Neural cell (in vitro differentiated cells): ENCODE measurements at regions not wholly inside any gene's neighbourhood (a gene's known extent, or its start where the extent isn't known, plus 50 kb on each side); places are given as distances from the start of the nearest gene placed in this dataset.

Experiments used
- H2AFZ ChIP-seq: fragments of 200-600, 300-800 bp; sonication (generic), shearing (Covaris generic); 2 replicates; pipeline ENCODE4 v1.6.0; 2014; ENCODE audit warnings: low read depth, mild to moderate bottlenecking, antibody characterized with exemption, low read length, moderate library complexity
- H3F3A ChIP-seq: fragments of 200-600 bp; shearing (Covaris generic); 2 replicates; pipeline ENCODE4 v1.6.1; 2016; ENCODE audit warnings: mild to moderate bottlenecking, moderate library complexity, mixed read lengths, antibody characterized with exemption, low read length; ENCODE audit not compliant: insufficient read depth, poor library complexity, severe bottlenecking
- H3K27ac ChIP-seq: fragments of 200-600, 300-800 bp; sonication (generic), shearing (Covaris generic); 2 replicates; pipeline ENCODE4 v1.5.1; 2014; ENCODE audit warnings: mild to moderate bottlenecking, low read length, moderate library complexity
- H3K27me3 ChIP-seq: fragments of 300-800, 200-600 bp; sonication (generic), shearing (Covaris generic); 2 replicates; pipeline ENCODE4 v1.6.0; 2014; ENCODE audit warnings: mild to moderate bottlenecking, low read depth, low read length, moderate library complexity; ENCODE audit not compliant: insufficient read depth
- H3K36me3 ChIP-seq: fragments of 300-800, 200-600 bp; sonication (generic), shearing (Covaris generic); 2 replicates; pipeline ENCODE4 v1.5.1; 2014; ENCODE audit warnings: mild to moderate bottlenecking, antibody characterized with exemption, low read length, moderate library complexity; ENCODE audit not compliant: insufficient read depth
- H3K4me2 ChIP-seq: fragments of 300-800, 200-600 bp; sonication (generic), shearing (Covaris generic); 2 replicates; pipeline ENCODE4 v1.6.0; 2014; ENCODE audit warnings: mild to moderate bottlenecking, low read length
- H3K4me3 ChIP-seq: fragments of 300-800, 200-600 bp; sonication (generic), shearing (Covaris generic); 2 replicates; pipeline ENCODE4 v1.5.1; 2014; ENCODE audit warnings: mild to moderate bottlenecking, low read length, moderate library complexity
- H3K79me2 ChIP-seq: fragments of 200-600 bp; shearing (Covaris generic); replicated peaks from 2 replicates; pipeline ENCODE4 v1.6.0; 2014; ENCODE audit warnings: mild to moderate bottlenecking, low read length, moderate library complexity; ENCODE audit not compliant: insufficient read depth
- H3K9ac ChIP-seq: fragments of 300-800, 200-600 bp; sonication (generic), shearing (Covaris generic); 2 replicates; pipeline ENCODE4 v1.6.1; 2016; ENCODE audit warnings: mild to moderate bottlenecking, low read length, mixed read lengths
- H3K9me2 ChIP-seq: fragments of 200-600 bp; shearing (Covaris generic); 2 replicates; pipeline ENCODE4 v1.6.1; 2016; ENCODE audit warnings: mild to moderate bottlenecking, low read length, mixed read lengths; ENCODE audit not compliant: insufficient read depth
- H3K9me3 ChIP-seq: fragments of 200-600, 300-800 bp; sonication (generic), shearing (Covaris generic); 2 replicates; pipeline ENCODE4 v1.6.1; 2016; ENCODE audit warnings: mild to moderate bottlenecking, mixed run types, low read length, moderate library complexity, mixed read lengths
- H4K20me1 ChIP-seq: fragments of 200-600 bp; shearing (Covaris generic); 2 replicates; pipeline ENCODE4 v1.6.1; 2016; ENCODE audit warnings: mild to moderate bottlenecking, mixed run types; ENCODE audit not compliant: insufficient read depth
- CTCF ChIP-seq: fragments of 450-650 bp; IDR thresholded peaks from 2 replicates; pipeline ENCODE4 v1.5.1; 2014; ENCODE audit warnings: antibody characterized with exemption, mild to moderate bottlenecking, moderate library complexity; ENCODE audit not compliant: poor library complexity, severe bottlenecking
- EP300 ChIP-seq: fragments of 450-650 bp; conservative IDR thresholded peaks from 2 replicates; pipeline ENCODE4 v1.6.1; 2014; ENCODE audit warnings: antibody characterized with exemption, mild to moderate bottlenecking, moderate library complexity; ENCODE audit not compliant: poor library complexity, severe bottlenecking
- EZH2 ChIP-seq: fragments of 200-600, 300-800 bp; shearing (Covaris generic), sonication (generic); IDR thresholded peaks from 2 replicates; pipeline ENCODE4 v1.6.1; 2014; ENCODE audit warnings: antibody characterized with exemption, low read length, borderline replicate concordance, mild to moderate bottlenecking; ENCODE audit not compliant: insufficient read depth, poor library complexity, severe bottlenecking
- MXI1 ChIP-seq: fragments of 450-650 bp; conservative IDR thresholded peaks from 2 replicates; pipeline ENCODE4 v1.6.1; 2014; ENCODE audit warnings: antibody characterized with exemption, mild to moderate bottlenecking; ENCODE audit not compliant: poor library complexity, severe bottlenecking
- POLR2AphosphoS5 ChIP-seq: IDR thresholded peaks from 2 replicates; pipeline ENCODE4 v1.6.1; 2012
- RAD21 ChIP-seq: fragments of 450-650 bp; conservative IDR thresholded peaks from 2 replicates; pipeline ENCODE4 v1.6.1; 2014; ENCODE audit warnings: antibody characterized with exemption, mild to moderate bottlenecking, moderate library complexity
- REST ChIP-seq: IDR thresholded peaks from 2 replicates; pipeline ENCODE4 v1.6.1; 2012; ENCODE audit warnings: borderline replicate concordance
- SMC3 ChIP-seq: fragments of 450-650 bp; conservative IDR thresholded peaks from 2 replicates; pipeline ENCODE4 v1.6.1; 2014; ENCODE audit warnings: antibody characterized with exemption, mild to moderate bottlenecking, moderate library complexity; ENCODE audit not compliant: poor library complexity
- TAF1 ChIP-seq: IDR thresholded peaks from 2 replicates; pipeline ENCODE4 v1.6.1; 2012; ENCODE audit warnings: low read depth

GRCh38 chr21:41597227-41597626, 89.3 kb upstream of the TMPRSS2 start:
- no peak overlapping the region for H3K9ac ChIP-seq
- H3K27me3 ChIP-seq, result no peaks in the 10 kb centered on the region
- TF ChIP-seq TAF1 (no peak), CTCF (no peak), EP300 (no peak), EZH2 (no peak), REST (no peak), POLR2AphosphoS5 (no peak), RAD21 (no peak), SMC3 (no peak), MXI1 (no peak)
- H3K9me3 ChIP-seq, result no peaks in the 10 kb centered on the region
- no peak overlapping the region for H3K27ac ChIP-seq
- H3K9me2 ChIP-seq, result no peaks in the 10 kb centered on the region
- no peaks in the 10 kb centered on the region for H3F3A ChIP-seq
- H3K4me3 ChIP-seq, result no peak overlapping the region
- H3K4me2 ChIP-seq, result no peak overlapping the region
- H3K36me3 ChIP-seq, result no peaks in the 10 kb centered on the region
- H4K20me1 ChIP-seq, result no peaks in the 10 kb centered on the region
- no peak overlapping the region for H2AFZ ChIP-seq
- H3K79me2 ChIP-seq, result no peaks in the 10 kb centered on the region

GRCh38 chr21:41596241-41596925, 88.4 kb upstream of the TMPRSS2 start:
- Histone ChIP-seq H3K27ac (no peak overlapping the region), H3K9ac (no peak overlapping the region), H3K4me3 (no peak overlapping the region), H3K9me2 (no peaks in the 10 kb centered on the region), H4K20me1 (no peaks in the 10 kb centered on the region), H3K4me2 (no peak overlapping the region), H3K36me3 (no peaks in the 10 kb centered on the region), H3K27me3 (no peaks in the 10 kb centered on the region), H2AFZ (no peak overlapping the region), H3K79me2 (no peaks in the 10 kb centered on the region), H3K9me3 (no peaks in the 10 kb centered on the region), H3F3A (no peaks in the 10 kb centered on the region)
- TF ChIP-seq TAF1 (no peak), RAD21 (no peak), CTCF (no peak), EP300 (no peak), EZH2 (no peak), MXI1 (no peak), SMC3 (no peak), REST (no peak), POLR2AphosphoS5 (no peak)
